ENCODE measurements at regions not wholly inside any gene's neighbourhood (a gene's known extent, or its start where the extent isn't known, plus 50 kb on each side); places are given as distances from the start of the nearest gene placed in this dataset.

GRCh38 chr22:45097061-45097460 is 66.7 kb upstream of the NUP50 start:
- no peak for TF ChIP-seq FOS (IDR thresholded peaks at IDR 0.05; ENCODE audit: borderline replicate concordance, insufficient read depth, low read length)
- TF ChIP-seq CTCF (IDR thresholded peaks at IDR 0.05; ENCODE audit: extremely low read depth in 1 of 2, insufficient read depth in 1 of 2, low read depth in 1 of 2, low read length in 2 of 2) = no peak
- TF ChIP-seq POLR2AphosphoS5 (IDR thresholded peaks at IDR 0.05; ENCODE audit: insufficient read depth, low read depth, low read length) = no peak
